ENCODE measurements at regions not wholly inside any gene's neighbourhood (a gene's known extent, or its start where the extent isn't known, plus 50 kb on each side); places are given as distances from the start of the nearest gene placed in this dataset.

DNA sequence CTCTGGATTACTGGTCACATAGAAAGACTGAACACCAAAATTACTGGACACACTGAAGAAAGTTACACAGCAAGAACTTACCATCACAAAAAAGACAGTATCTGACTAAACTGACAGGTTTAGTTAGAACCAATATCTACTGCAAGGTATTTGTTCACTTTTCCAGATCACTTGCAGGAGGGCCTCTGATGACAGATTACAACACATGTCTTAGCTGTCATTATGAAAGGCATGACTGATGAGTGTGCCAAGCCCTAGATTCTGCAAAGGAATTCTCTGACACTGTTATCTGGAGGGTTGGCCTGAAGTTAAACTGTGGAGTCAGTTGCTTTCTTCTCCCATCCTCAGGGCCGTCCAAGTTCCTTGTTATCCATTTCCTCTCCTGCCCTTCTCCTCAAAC lies 242.7 kb downstream of the KIF20B start:
- TF ChIP-seq, protein P1, sequence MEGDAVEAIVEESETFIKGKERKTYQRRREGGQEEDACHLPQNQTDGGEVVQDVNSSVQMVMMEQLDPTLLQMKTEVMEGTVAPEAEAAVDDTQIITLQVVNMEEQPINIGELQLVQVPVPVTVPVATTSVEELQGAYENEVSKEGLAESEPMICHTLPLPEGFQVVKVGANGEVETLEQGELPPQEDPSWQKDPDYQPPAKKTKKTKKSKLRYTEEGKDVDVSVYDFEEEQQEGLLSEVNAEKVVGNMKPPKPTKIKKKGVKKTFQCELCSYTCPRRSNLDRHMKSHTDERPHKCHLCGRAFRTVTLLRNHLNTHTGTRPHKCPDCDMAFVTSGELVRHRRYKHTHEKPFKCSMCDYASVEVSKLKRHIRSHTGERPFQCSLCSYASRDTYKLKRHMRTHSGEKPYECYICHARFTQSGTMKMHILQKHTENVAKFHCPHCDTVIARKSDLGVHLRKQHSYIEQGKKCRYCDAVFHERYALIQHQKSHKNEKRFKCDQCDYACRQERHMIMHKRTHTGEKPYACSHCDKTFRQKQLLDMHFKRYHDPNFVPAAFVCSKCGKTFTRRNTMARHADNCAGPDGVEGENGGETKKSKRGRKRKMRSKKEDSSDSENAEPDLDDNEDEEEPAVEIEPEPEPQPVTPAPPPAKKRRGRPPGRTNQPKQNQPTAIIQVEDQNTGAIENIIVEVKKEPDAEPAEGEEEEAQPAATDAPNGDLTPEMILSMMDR (IDR thresholded peaks at IDR 0.05) = no peak
- TF ChIP-seq POLR2A (IDR thresholded peaks at IDR 0.05) = no peak
